GM23338 (cell line): ENCODE measurements at regions not wholly inside any gene's neighbourhood (a gene's known extent, or its start where the extent isn't known, plus 50 kb on each side); places are given as distances from the start of the nearest gene placed in this dataset.
A peak's percentile ranks its signal among the peaks of the same experiment; 100 is the strongest.

Source experiments
- ATAC-seq: fragments of 200-7000 bp; cut with Tn5 transposase; 3 replicates; pipeline ENCODE4 v1.9.1; 2020
- DNase-seq: peaks from one replicate; pipeline ENCODE4 v3.0.0-alpha.2; 2015; ENCODE audit warnings: low spot score
- H2AFZ ChIP-seq: fragments of 200-600 bp; sonication (generic); 2 replicates; pipeline ENCODE4 v1.8.0; 2016; ENCODE audit warnings: antibody characterized with exemption, mild to moderate bottlenecking, moderate library complexity
- H3F3A ChIP-seq: fragments of 200-600 bp; sonication (generic); replicated peaks from 2 replicates; pipeline ENCODE4 v1.8.0; 2017; ENCODE audit warnings: antibody characterized with exemption, mixed run types, low read depth
- H3K27ac ChIP-seq: fragments of 200-600 bp; sonication (generic); 2 replicates; pipeline ENCODE4 v1.6.1; 2016; ENCODE audit warnings: low read depth
- H3K27me3 ChIP-seq: fragments of 200-600 bp; sonication (generic); 2 replicates; pipeline ENCODE4 v1.8.0; 2016; ENCODE audit warnings: mild to moderate bottlenecking, mixed run types, moderate library complexity; ENCODE audit not compliant: insufficient read depth
- H3K36me3 ChIP-seq: fragments of 200-600 bp; sonication (generic); 2 replicates; pipeline ENCODE4 v1.8.0; 2016; ENCODE audit warnings: mild to moderate bottlenecking; ENCODE audit not compliant: insufficient read depth
- H3K4me1 ChIP-seq: fragments of 200-600 bp; sonication (generic); 2 replicates; pipeline ENCODE4 v1.8.0; 2016; ENCODE audit warnings: mild to moderate bottlenecking, moderate library complexity; ENCODE audit not compliant: insufficient read depth
- H3K4me2 ChIP-seq: fragments of 200-600 bp; sonication (generic); 2 replicates; pipeline ENCODE4 v1.7.1; 2017; ENCODE audit warnings: mixed run types
- H3K4me3 ChIP-seq: fragments of 200-600 bp; sonication (generic); 2 replicates; pipeline ENCODE4 v1.6.1; 2016; ENCODE audit warnings: mixed run types
- H3K79me2 ChIP-seq: fragments of 200-600 bp; sonication (generic); replicated peaks from 2 replicates; pipeline ENCODE4 v1.8.0; 2017; ENCODE audit warnings: mild to moderate bottlenecking; ENCODE audit not compliant: insufficient read depth
- H3K9me2 ChIP-seq: fragments of 200-600 bp; sonication (generic); 2 replicates; pipeline ENCODE4 v1.8.0; 2017; ENCODE audit not compliant: insufficient read depth
- H4K20me1 ChIP-seq: fragments of 200-600 bp; sonication (generic); replicated peaks from 2 replicates; pipeline ENCODE4 v1.8.0; 2017; ENCODE audit warnings: mild to moderate bottlenecking; ENCODE audit not compliant: insufficient read depth
- H3K27ac Mint-ChIP-seq: 2 replicates; pipeline ENCODE4 v1.8.0; 2020; ENCODE audit warnings: inconsistent platforms, mild to moderate bottlenecking, moderate library complexity, mixed read lengths
- H3K27me3 Mint-ChIP-seq: 3 replicates; pipeline ENCODE4 v1.8.0; 2022; ENCODE audit warnings: low read depth, mild to moderate bottlenecking, moderate library complexity, mixed read lengths, inconsistent platforms; ENCODE audit not compliant: insufficient read depth, poor library complexity
- H3K36me3 Mint-ChIP-seq: 3 replicates; pipeline ENCODE4 v1.8.0; 2021; ENCODE audit warnings: low read depth, mild to moderate bottlenecking, inconsistent platforms, moderate library complexity, mixed read lengths
- H3K4me1 Mint-ChIP-seq: 3 replicates; pipeline ENCODE4 v1.8.0; 2020; ENCODE audit warnings: mild to moderate bottlenecking, inconsistent platforms, mixed read lengths
- H3K4me3 Mint-ChIP-seq: 3 replicates; pipeline ENCODE4 v1.8.0; 2021; ENCODE audit warnings: moderate library complexity, mild to moderate bottlenecking, inconsistent platforms, mixed read lengths
- H3K9me3 Mint-ChIP-seq: 3 replicates; pipeline ENCODE4 v1.8.0; 2020; ENCODE audit warnings: moderate library complexity, mild to moderate bottlenecking, inconsistent platforms, mixed read lengths
- CTCF ChIP-seq, 2 experiments: fragments of 200-600 bp in 1 of 2; sonication (generic) in 1 of 2; conservative IDR thresholded peaks; 2 replicates each; pipeline versions ENCODE4 v1.5.1 to v1.6.1; 2016 to 2017; ENCODE audit warnings: antibody characterized with exemption in 2 of 2, low read depth in 2 of 2, mild to moderate bottlenecking in 2 of 2, moderate library complexity in 1 of 2
- EZH2 ChIP-seq: fragments of 200-600 bp; sonication (generic); IDR thresholded peaks from one replicate; pipeline ENCODE4 v1.8.0; 2017; ENCODE audit warnings: antibody characterized with exemption, mild to moderate bottlenecking, low read depth; ENCODE audit not compliant: unreplicated experiment
- EZH2phosphoT487 ChIP-seq: fragments of 200-600 bp; sonication (generic); IDR thresholded peaks from one replicate; pipeline ENCODE4 v1.8.1; 2018; ENCODE audit warnings: antibody characterized with exemption; ENCODE audit not compliant: unreplicated experiment
- JUNB ChIP-seq: IDR thresholded peaks from one replicate; pipeline ENCODE4 v1.6.1; 2016; ENCODE audit warnings: antibody characterized with exemption; ENCODE audit not compliant: unreplicated experiment
- NANOG ChIP-seq: IDR thresholded peaks from 2 replicates; pipeline ENCODE4 v1.6.1; 2016; ENCODE audit warnings: antibody characterized with exemption, borderline replicate concordance
- POLR2AphosphoS5 ChIP-seq: IDR thresholded peaks from 2 replicates; pipeline ENCODE4 v1.6.1; 2016; ENCODE audit warnings: antibody characterized with exemption, low read depth
- REST ChIP-seq: IDR thresholded peaks from one replicate; pipeline ENCODE4 v1.6.1; 2018; ENCODE audit warnings: antibody characterized with exemption; ENCODE audit not compliant: unreplicated experiment
- ZNF114 ChIP-seq: fragments of 250-450 bp; sonication (Bioruptor Pico); IDR thresholded peaks from 2 replicates; pipeline ENCODE4 v1.5.0; 2020; ENCODE audit warnings: mild to moderate bottlenecking, moderate library complexity
- ZNF331 ChIP-seq: fragments of 250-450 bp; sonication (Bioruptor Pico); IDR thresholded peaks from 2 replicates; pipeline ENCODE4 v1.5.0; 2020; ENCODE audit warnings: low read depth, mild to moderate bottlenecking, moderate library complexity
- ZNF462 ChIP-seq: fragments of 250-450 bp; sonication (Bioruptor Pico); IDR thresholded peaks from 2 replicates; pipeline ENCODE4 v1.5.0; 2020; ENCODE audit warnings: mild to moderate bottlenecking, moderate library complexity

- Histone ChIP-seq H3K27me3 (no peaks in the 10 kb centered on the region), H3K4me3 (no peak overlapping the region), H4K20me1 (no peaks in the 10 kb centered on the region), H3K4me1 (peaks cover 24% of the 10 kb centered on the region), H3K9me2 (peaks cover 3% of the 10 kb centered on the region; the same call in 1 of the 2 replicates), H3K79me2 (no peaks in the 10 kb centered on the region), H3K4me2 (no peak overlapping the region), H3F3A (no peaks in the 10 kb centered on the region), H2AFZ (no peak overlapping the region), H3K36me3 (peaks cover 6% of the 10 kb centered on the region; the same call in 1 of the 2 replicates), H3K27ac (no peak overlapping the region)
- H3K27me3 Mint-ChIP-seq: no peaks in the 10 kb centered on the region
- peak; percentile 72 for ATAC-seq
- no peak overlapping the region for H3K27ac Mint-ChIP-seq
- H3K9me3 Mint-ChIP-seq: peaks cover 20% of the 10 kb centered on the region
- H3K4me1 Mint-ChIP-seq: peaks cover 19% of the 10 kb centered on the region
- peaks cover 22% of the 10 kb centered on the region for H3K36me3 Mint-ChIP-seq
- no peak for TF ChIP-seq REST
- TF ChIP-seq ZNF331 (CRISPR knock-in tag): no peak
- TF ChIP-seq EZH2phosphoT487: no peak
- TF ChIP-seq EZH2: no peak
- TF ChIP-seq CTCF (conservative IDR thresholded peaks at IDR 0.05; ENCODE audit: low read depth in 2 of 2): peak; percentile 24 to 71; a peak in 3 of 4 replicates
- no peak for TF ChIP-seq JUNB
- TF ChIP-seq POLR2AphosphoS5: no peak
- no peak overlapping the region for H3K4me3 Mint-ChIP-seq
- DNase-seq: peak; percentile 33
Observed at GRCh38 chr1:87450615-87451209, 122.0 kb downstream of the LMO4 start.

GRCh38 chr1:87451229-87451920 lies 122.7 kb downstream of the LMO4 start:
- no peak overlapping the region for H3K4me2 ChIP-seq
- peaks cover 26% of the 10 kb centered on the region for H3K9me3 Mint-ChIP-seq
- H3K4me3 Mint-ChIP-seq: no peak overlapping the region
- no peak for TF ChIP-seq ZNF114
- no peak for TF ChIP-seq NANOG
- TF ChIP-seq ZNF462 (CRISPR knock-in tag): no peak
- H3K36me3 ChIP-seq: peaks cover 6% of the 10 kb centered on the region; the same call in 1 of the 2 replicates
- H3K4me1 ChIP-seq: peaks cover 24% of the 10 kb centered on the region
- H3K27ac ChIP-seq: no peak overlapping the region
- no peaks in the 10 kb centered on the region for H3K79me2 ChIP-seq
- no peak for ATAC-seq
- H3K4me3 ChIP-seq: no peak overlapping the region
- H3K9me2 ChIP-seq: peaks cover 3% of the 10 kb centered on the region; the same call in 1 of the 2 replicates
- peaks cover 19% of the 10 kb centered on the region for H3K4me1 Mint-ChIP-seq
- no peaks in the 10 kb centered on the region for H3K27me3 Mint-ChIP-seq
- no peaks in the 10 kb centered on the region for H3F3A ChIP-seq
- DNase-seq: no peak
- H4K20me1 ChIP-seq: no peaks in the 10 kb centered on the region
- H3K27me3 ChIP-seq: no peaks in the 10 kb centered on the region
- H3K27ac Mint-ChIP-seq: no peak overlapping the region
- H3K36me3 Mint-ChIP-seq: peaks cover 28% of the 10 kb centered on the region
- H2AFZ ChIP-seq: no peak overlapping the region
